HG02678 (cell line): ENCODE measurements at regions not wholly inside any gene's neighbourhood (a gene's known extent, or its start where the extent isn't known, plus 50 kb on each side); places are given as distances from the start of the nearest gene placed in this dataset.
"Not testable (repeated sequence)": the region's sequence is repeated elsewhere in the genome, so short reads cannot be mapped to it uniquely, and the experiment has no call there.

Source experiments
- ATAC-seq: cut with Tn5 transposase; IDR thresholded peaks from one replicate; pipeline ENCODE4 v1.9.1; 2021; ENCODE audit warnings: mild to moderate bottlenecking, moderate library complexity; ENCODE audit not compliant: unreplicated experiment

- no peak for ATAC-seq
Observed at GRCh38 chr4:29014555-29014954, 1705.6 kb upstream of the PCDH7 start.

- no peak for ATAC-seq
Observed at GRCh38 chr4:29033703-29034102, 1686.5 kb upstream of the PCDH7 start.

GRCh38 chr4:29037501-29037900 is 1682.7 kb upstream of the PCDH7 start:
- no peak for ATAC-seq

- no peak for ATAC-seq
Observed at GRCh38 chr4:29043411-29043810, 1676.8 kb upstream of the PCDH7 start.

- no peak for ATAC-seq
Observed at GRCh38 chr4:29046186-29046585, 1674.0 kb upstream of the PCDH7 start.

- ATAC-seq, result no peak
Observed at GRCh38 chr4:29046781-29047180, 1673.4 kb upstream of the PCDH7 start.

GRCh38 chr4:29047341-29048041 is 1672.7 kb upstream of the PCDH7 start:
- no peak for ATAC-seq

- ATAC-seq, result no peak
Observed at GRCh38 chr4:29051381-29051965, 1668.7 kb upstream of the PCDH7 start.

- ATAC-seq, result no peak
Observed at GRCh38 chr4:29052266-29052665, 1667.9 kb upstream of the PCDH7 start.

GRCh38 chr4:29058531-29058930 is 1661.6 kb upstream of the PCDH7 start:
- ATAC-seq, result no peak

GRCh38 chr4:29066861-29067260 is 1653.3 kb upstream of the PCDH7 start:
- ATAC-seq, result no peak

- no peak for ATAC-seq
Observed at GRCh38 chr4:29073571-29073970, 1646.6 kb upstream of the PCDH7 start.

- no peak for ATAC-seq
Observed at GRCh38 chr4:29075366-29075765, 1644.8 kb upstream of the PCDH7 start.

- ATAC-seq, result no peak
Observed at GRCh38 chr4:29079260-29079659, 1640.9 kb upstream of the PCDH7 start.

GRCh38 chr4:29081234-29081955 is 1638.8 kb upstream of the PCDH7 start:
- ATAC-seq, result no peak

GRCh38 chr4:29082684-29083083 is 1637.5 kb upstream of the PCDH7 start:
- no peak for ATAC-seq

- ATAC-seq, result no peak
Observed at GRCh38 chr4:29085748-29086147, 1634.4 kb upstream of the PCDH7 start.

GRCh38 chr4:29104694-29105093 is 1615.5 kb upstream of the PCDH7 start:
- ATAC-seq, result no peak

GRCh38 chr4:29113960-29114359 is 1606.2 kb upstream of the PCDH7 start:
- ATAC-seq, result no peak

- ATAC-seq, result not testable (repeated sequence)
Observed at GRCh38 chr4:29117231-29117722, 1602.9 kb upstream of the PCDH7 start.

- ATAC-seq, result no peak
Observed at GRCh38 chr4:29121586-29121985, 1598.6 kb upstream of the PCDH7 start.

GRCh38 chr4:29128810-29129209 is 1591.4 kb upstream of the PCDH7 start:
- no peak for ATAC-seq
